Liver (tissue), 8 donors: ENCODE measurements at regions not wholly inside any gene's neighbourhood (a gene's known extent, or its start where the extent isn't known, plus 50 kb on each side); places are given as distances from the start of the nearest gene placed in this dataset.

ENCODE experiments used
- DNase-seq: peaks from one replicate; pipeline ENCODE4 v3.0.0-alpha.2; 2017; ENCODE audit warnings: low spot score
- H3K27ac ChIP-seq, 2 donors: one replicate each; pipeline ENCODE4 v1.7.0; 2013; ENCODE audit warnings: inconsistent platforms in 2 of 2, low read length in 2 of 2, control low read depth in 1 of 2, low read depth in 1 of 2, mild to moderate bottlenecking in 1 of 2
- H3K27me3 ChIP-seq, 4 donors: one replicate each; pipeline versions ENCODE4 v1.6.1 to v1.7.0; 2013; ENCODE audit warnings: low read length in 3 of 4, inconsistent platforms in 1 of 4, mild to moderate bottlenecking in 1 of 4, moderate library complexity in 1 of 4; ENCODE audit not compliant: control insufficient read depth in 4 of 4, insufficient read depth in 4 of 4
- H3K36me3 ChIP-seq, 4 donors: one replicate each; pipeline versions ENCODE4 v1.6.1 to v1.7.0; 2013; ENCODE audit warnings: low read length in 3 of 4, mild to moderate bottlenecking in 3 of 4, low read depth in 1 of 4, moderate library complexity in 1 of 4; ENCODE audit not compliant: control insufficient read depth in 4 of 4, insufficient read depth in 3 of 4
- H3K4me1 ChIP-seq, 4 donors: one replicate each; pipeline versions ENCODE4 v1.6.1 to v1.7.0; 2013; ENCODE audit warnings: low read length in 3 of 4, mild to moderate bottlenecking in 3 of 4, moderate library complexity in 1 of 4; ENCODE audit not compliant: control insufficient read depth in 4 of 4, insufficient read depth in 4 of 4
- H3K4me3 ChIP-seq, 3 donors: one replicate each; pipeline versions ENCODE4 v1.6.1 to v1.7.0; 2013; ENCODE audit warnings: low read length in 3 of 3, control low read depth in 1 of 3, low read depth in 1 of 3, mild to moderate bottlenecking in 1 of 3
- H3K9ac ChIP-seq, 2 donors: one replicate each; pipeline ENCODE4 v1.7.0; 2013; ENCODE audit warnings: low read length in 2 of 2, mild to moderate bottlenecking in 2 of 2, moderate library complexity in 2 of 2, control low read depth in 1 of 2, low read depth in 1 of 2
- H3K9me3 ChIP-seq, 4 donors: one replicate each; pipeline versions ENCODE4 v1.6.1 to v1.7.0; 2013; ENCODE audit warnings: low read length in 3 of 4; ENCODE audit not compliant: control insufficient read depth in 4 of 4
- EGR1 ChIP-seq, 2 donors: IDR thresholded peaks; 2 replicates each; pipeline ENCODE4 v1.6.1; 2016 to 2018; ENCODE audit warnings: antibody characterized with exemption in 2 of 2, low read depth in 2 of 2
- FOXA1 ChIP-seq: IDR thresholded peaks from 2 replicates; pipeline ENCODE4 v1.6.1; 2016; ENCODE audit warnings: antibody characterized with exemption
- FOXA2 ChIP-seq: IDR thresholded peaks from 2 replicates; pipeline ENCODE4 v1.6.1; 2016; ENCODE audit warnings: antibody characterized with exemption
- GABPA ChIP-seq, 2 donors: IDR thresholded peaks in 1 of 2; conservative IDR thresholded peaks in 1 of 2; 2 replicates each; pipeline ENCODE4 v1.6.1; 2016; ENCODE audit warnings: antibody characterized with exemption in 2 of 2, mild to moderate bottlenecking in 1 of 2, moderate library complexity in 1 of 2
- HNF4A ChIP-seq, 2 donors: conservative IDR thresholded peaks; 2 replicates each; pipeline ENCODE4 v1.6.1; 2016; ENCODE audit warnings: antibody characterized with exemption in 2 of 2, mild to moderate bottlenecking in 2 of 2
- HNF4G ChIP-seq: IDR thresholded peaks from 2 replicates; pipeline ENCODE4 v1.6.1; 2016; ENCODE audit warnings: antibody characterized with exemption
- JUND ChIP-seq, 2 donors: IDR thresholded peaks; 2 replicates each; pipeline ENCODE4 v1.6.1; 2016; ENCODE audit warnings: antibody characterized with exemption in 2 of 2
- MAX ChIP-seq: IDR thresholded peaks from 2 replicates; pipeline ENCODE4 v1.6.1; 2016; ENCODE audit warnings: antibody characterized with exemption
- NR2F2 ChIP-seq: IDR thresholded peaks from 2 replicates; pipeline ENCODE4 v1.6.1; 2016; ENCODE audit warnings: antibody characterized with exemption
- SP1 ChIP-seq: IDR thresholded peaks from 2 replicates; pipeline ENCODE4 v1.6.1; 2018; ENCODE audit warnings: antibody characterized with exemption, mild to moderate bottlenecking
- TAF1 ChIP-seq: conservative IDR thresholded peaks from 2 replicates; pipeline ENCODE4 v1.6.1; 2016; ENCODE audit warnings: antibody characterized with exemption, mild to moderate bottlenecking
- YY1 ChIP-seq: IDR thresholded peaks from 2 replicates; pipeline ENCODE4 v1.6.1; 2016; ENCODE audit warnings: antibody characterized with exemption, mild to moderate bottlenecking
- WGBS: extraction: QIAGEN DNeasy Blood & Tissue Kit; methylation state at CpG from one replicate; pipeline ENCODE4 v1.1.7; 2013; 5-methylcytosine and 5-hydroxymethylcytosine counted together
- TF ChIP-seq, protein P1 (sequence below): IDR thresholded peaks from 2 replicates; pipeline ENCODE4 v1.6.1; 2016; ENCODE audit warnings: antibody characterized with exemption
- TF ChIP-seq, protein P2 (sequence below): fragments of 150-350 bp; IDR thresholded peaks from 2 replicates; pipeline ENCODE4 v1.5.1; 2017; ENCODE audit warnings: improper control_type of control experiment, low read depth, low read length; ENCODE audit not compliant: missing input control
- TF ChIP-seq, protein P3 (sequence below): IDR thresholded peaks from 2 replicates; pipeline ENCODE4 v1.6.1; 2016; ENCODE audit warnings: antibody characterized with exemption
- TF ChIP-seq, protein P4 (sequence below): IDR thresholded peaks from 2 replicates; pipeline ENCODE4 v1.6.1; 2016; ENCODE audit warnings: antibody characterized with exemption, mild to moderate bottlenecking
- donor health status: healthy.
- donor health status: healthy.
- donor health status: healthy.
- donor health status: healthy.
- donor health status: healthy.

GRCh38 chr5:92147798-92148197 is 764.7 kb upstream of the ARRDC3 start (continued):
- TF ChIP-seq, protein P1, sequence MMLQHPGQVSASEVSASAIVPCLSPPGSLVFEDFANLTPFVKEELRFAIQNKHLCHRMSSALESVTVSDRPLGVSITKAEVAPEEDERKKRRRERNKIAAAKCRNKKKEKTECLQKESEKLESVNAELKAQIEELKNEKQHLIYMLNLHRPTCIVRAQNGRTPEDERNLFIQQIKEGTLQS = no peak
- TF ChIP-seq, protein P2, sequence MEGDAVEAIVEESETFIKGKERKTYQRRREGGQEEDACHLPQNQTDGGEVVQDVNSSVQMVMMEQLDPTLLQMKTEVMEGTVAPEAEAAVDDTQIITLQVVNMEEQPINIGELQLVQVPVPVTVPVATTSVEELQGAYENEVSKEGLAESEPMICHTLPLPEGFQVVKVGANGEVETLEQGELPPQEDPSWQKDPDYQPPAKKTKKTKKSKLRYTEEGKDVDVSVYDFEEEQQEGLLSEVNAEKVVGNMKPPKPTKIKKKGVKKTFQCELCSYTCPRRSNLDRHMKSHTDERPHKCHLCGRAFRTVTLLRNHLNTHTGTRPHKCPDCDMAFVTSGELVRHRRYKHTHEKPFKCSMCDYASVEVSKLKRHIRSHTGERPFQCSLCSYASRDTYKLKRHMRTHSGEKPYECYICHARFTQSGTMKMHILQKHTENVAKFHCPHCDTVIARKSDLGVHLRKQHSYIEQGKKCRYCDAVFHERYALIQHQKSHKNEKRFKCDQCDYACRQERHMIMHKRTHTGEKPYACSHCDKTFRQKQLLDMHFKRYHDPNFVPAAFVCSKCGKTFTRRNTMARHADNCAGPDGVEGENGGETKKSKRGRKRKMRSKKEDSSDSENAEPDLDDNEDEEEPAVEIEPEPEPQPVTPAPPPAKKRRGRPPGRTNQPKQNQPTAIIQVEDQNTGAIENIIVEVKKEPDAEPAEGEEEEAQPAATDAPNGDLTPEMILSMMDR = no peak
- TF ChIP-seq EGR1 (IDR thresholded peaks at IDR 0.05; ENCODE audit: low read depth in 2 of 2) (no peak), SP1 (no peak)

DNA sequence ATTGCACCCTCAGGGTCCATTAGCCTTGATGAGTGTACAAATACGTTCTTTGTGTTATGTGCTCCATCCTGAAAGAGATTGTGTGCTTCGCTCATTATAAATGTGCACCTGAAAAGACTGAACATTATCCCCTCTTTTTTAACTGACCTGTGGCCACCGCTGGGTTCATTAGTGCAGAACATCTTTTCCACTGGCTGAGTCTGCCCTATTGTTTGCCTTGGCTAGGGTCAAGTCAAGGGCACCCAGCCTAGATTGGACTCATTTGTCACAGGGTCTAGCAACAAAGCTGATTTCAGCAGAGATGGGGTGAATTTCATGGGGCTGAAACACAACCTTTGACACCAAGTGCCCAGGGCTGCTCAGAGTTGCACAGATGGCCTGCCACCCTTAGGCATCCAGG is 764.1 kb upstream of the ARRDC3 start:
- Histone ChIP-seq H3K4me1 (no peaks in the 10 kb centered on the region), H3K4me3 (no peak overlapping the region), H3K27me3 (no peaks in the 10 kb centered on the region), H3K36me3 (no peaks in the 10 kb centered on the region), H3K9ac (no peak overlapping the region), H3K9me3 (no peaks in the 10 kb centered on the region), H3K27ac (no peak overlapping the region)
- DNase-seq = no peak
- WGBS = 57% methylated on average over 3 of the region's 3 CpGs
- TF ChIP-seq SP1 (no peak), YY1 (no peak), MAX (no peak), HNF4G (no peak), JUND (IDR thresholded peaks at IDR 0.05) (no peak), FOXA2 (no peak), FOXA1 (no peak), TAF1 (no peak), GABPA (IDR thresholded peaks at IDR 0.05 in 1 of 2, conservative IDR thresholded peaks at IDR 0.05 in 1 of 2) (no peak), NR2F2 (no peak), HNF4A (conservative IDR thresholded peaks at IDR 0.05) (no peak)
- TF ChIP-seq, protein P3, sequence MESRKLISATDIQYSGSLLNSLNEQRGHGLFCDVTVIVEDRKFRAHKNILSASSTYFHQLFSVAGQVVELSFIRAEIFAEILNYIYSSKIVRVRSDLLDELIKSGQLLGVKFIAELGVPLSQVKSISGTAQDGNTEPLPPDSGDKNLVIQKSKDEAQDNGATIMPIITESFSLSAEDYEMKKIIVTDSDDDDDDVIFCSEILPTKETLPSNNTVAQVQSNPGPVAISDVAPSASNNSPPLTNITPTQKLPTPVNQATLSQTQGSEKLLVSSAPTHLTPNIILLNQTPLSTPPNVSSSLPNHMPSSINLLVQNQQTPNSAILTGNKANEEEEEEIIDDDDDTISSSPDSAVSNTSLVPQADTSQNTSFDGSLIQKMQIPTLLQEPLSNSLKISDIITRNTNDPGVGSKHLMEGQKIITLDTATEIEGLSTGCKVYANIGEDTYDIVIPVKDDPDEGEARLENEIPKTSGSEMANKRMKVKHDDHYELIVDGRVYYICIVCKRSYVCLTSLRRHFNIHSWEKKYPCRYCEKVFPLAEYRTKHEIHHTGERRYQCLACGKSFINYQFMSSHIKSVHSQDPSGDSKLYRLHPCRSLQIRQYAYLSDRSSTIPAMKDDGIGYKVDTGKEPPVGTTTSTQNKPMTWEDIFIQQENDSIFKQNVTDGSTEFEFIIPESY = no peak
- TF ChIP-seq, protein P1 = no peak
- TF ChIP-seq, protein P2 = no peak

DNA sequence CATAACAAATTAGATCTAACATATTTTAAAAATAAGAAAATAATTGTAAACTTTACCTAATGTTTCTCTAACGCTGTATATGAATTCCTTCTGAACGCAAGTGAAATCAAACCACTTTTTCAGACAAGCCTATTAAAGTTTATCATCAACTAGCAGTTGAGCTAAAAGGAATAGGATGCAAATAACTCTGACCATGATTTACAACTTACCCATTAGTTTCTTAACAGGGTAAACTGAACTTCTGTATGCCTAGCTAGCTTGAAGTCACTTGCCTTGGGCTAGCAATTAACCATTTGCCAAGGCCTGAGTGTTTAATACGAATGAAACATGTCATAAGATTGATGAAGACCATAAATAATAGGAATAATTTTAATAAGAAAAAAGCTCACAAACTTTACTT is 762.7 kb upstream of the ARRDC3 start:
- DNase-seq = no peak
- WGBS = 86% methylated on average over 3 of the region's 3 CpGs
- Histone ChIP-seq H3K27me3 (no peaks in the 10 kb centered on the region), H3K27ac (no peak overlapping the region), H3K4me1 (no peaks in the 10 kb centered on the region), H3K36me3 (no peaks in the 10 kb centered on the region), H3K4me3 (no peak overlapping the region), H3K9ac (no peak overlapping the region), H3K9me3 (no peaks in the 10 kb centered on the region)
- TF ChIP-seq JUND (IDR thresholded peaks at IDR 0.05) (no peak), YY1 (no peak), HNF4A (conservative IDR thresholded peaks at IDR 0.05) (no peak), MAX (no peak), NR2F2 (no peak), FOXA1 (no peak)
- TF ChIP-seq, protein P3 = no peak
- TF ChIP-seq, protein P4, sequence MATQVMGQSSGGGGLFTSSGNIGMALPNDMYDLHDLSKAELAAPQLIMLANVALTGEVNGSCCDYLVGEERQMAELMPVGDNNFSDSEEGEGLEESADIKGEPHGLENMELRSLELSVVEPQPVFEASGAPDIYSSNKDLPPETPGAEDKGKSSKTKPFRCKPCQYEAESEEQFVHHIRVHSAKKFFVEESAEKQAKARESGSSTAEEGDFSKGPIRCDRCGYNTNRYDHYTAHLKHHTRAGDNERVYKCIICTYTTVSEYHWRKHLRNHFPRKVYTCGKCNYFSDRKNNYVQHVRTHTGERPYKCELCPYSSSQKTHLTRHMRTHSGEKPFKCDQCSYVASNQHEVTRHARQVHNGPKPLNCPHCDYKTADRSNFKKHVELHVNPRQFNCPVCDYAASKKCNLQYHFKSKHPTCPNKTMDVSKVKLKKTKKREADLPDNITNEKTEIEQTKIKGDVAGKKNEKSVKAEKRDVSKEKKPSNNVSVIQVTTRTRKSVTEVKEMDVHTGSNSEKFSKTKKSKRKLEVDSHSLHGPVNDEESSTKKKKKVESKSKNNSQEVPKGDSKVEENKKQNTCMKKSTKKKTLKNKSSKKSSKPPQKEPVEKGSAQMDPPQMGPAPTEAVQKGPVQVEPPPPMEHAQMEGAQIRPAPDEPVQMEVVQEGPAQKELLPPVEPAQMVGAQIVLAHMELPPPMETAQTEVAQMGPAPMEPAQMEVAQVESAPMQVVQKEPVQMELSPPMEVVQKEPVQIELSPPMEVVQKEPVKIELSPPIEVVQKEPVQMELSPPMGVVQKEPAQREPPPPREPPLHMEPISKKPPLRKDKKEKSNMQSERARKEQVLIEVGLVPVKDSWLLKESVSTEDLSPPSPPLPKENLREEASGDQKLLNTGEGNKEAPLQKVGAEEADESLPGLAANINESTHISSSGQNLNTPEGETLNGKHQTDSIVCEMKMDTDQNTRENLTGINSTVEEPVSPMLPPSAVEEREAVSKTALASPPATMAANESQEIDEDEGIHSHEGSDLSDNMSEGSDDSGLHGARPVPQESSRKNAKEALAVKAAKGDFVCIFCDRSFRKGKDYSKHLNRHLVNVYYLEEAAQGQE = no peak
- TF ChIP-seq, protein P1 = no peak
